Transverse colon (tissue), 4 donors: ENCODE measurements at regions not wholly inside any gene's neighbourhood (a gene's known extent, or its start where the extent isn't known, plus 50 kb on each side); places are given as distances from the start of the nearest gene placed in this dataset.

Source experiments
- DNase-seq: peaks from one replicate; pipeline ENCODE4 v3.0.0-alpha.2; 2019
- H3K27ac ChIP-seq, 4 donors: fragments of 200-600 bp; sonication (generic); 2 replicates each; pipeline ENCODE4 v1.5.1; 2016 to 2018; ENCODE audit warnings: inconsistent platforms in 4 of 4
- H3K27me3 ChIP-seq: fragments of 200-600 bp; sonication (generic); 2 replicates; pipeline ENCODE4 v1.5.1; 2017; ENCODE audit warnings: inconsistent platforms
- H3K36me3 ChIP-seq, 4 donors: fragments of 200-600 bp; sonication (generic); 2 replicates each; pipeline ENCODE4 v1.5.1; 2017 to 2019; ENCODE audit warnings: inconsistent platforms in 4 of 4
- H3K4me1 ChIP-seq, 4 donors: fragments of 200-600 bp; sonication (generic); 2 replicates each; pipeline ENCODE4 v1.5.1; 2017 to 2020; ENCODE audit warnings: inconsistent platforms in 4 of 4
- H3K4me3 ChIP-seq, 4 donors: fragments of 200-600 bp; sonication (generic); 1 replicate in 1 of 4; 2 replicates in 3 of 4; pipeline versions ENCODE4 v1.5.1 to v1.6.1; 2017 to 2019; ENCODE audit warnings: inconsistent platforms in 4 of 4
- H3K9me3 ChIP-seq, 2 donors: fragments of 200-600 bp; sonication (generic); 2 replicates each; pipeline ENCODE4 v1.5.1; 2017 to 2019; ENCODE audit warnings: inconsistent platforms in 2 of 2
- EP300 ChIP-seq: sonication (generic); formaldehyde crosslinking; IDR thresholded peaks from one replicate; pipeline ENCODE4 v1.6.1; 2017; ENCODE audit warnings: antibody characterized with exemption, low read depth
- POLR2A ChIP-seq: fragments of 450-650 bp; IDR thresholded peaks from one replicate; pipeline ENCODE4 v1.6.1; 2016; ENCODE audit warnings: antibody characterized with exemption, mild to moderate bottlenecking, moderate library complexity
- POLR2AphosphoS5 ChIP-seq, 3 donors: sonication (generic); formaldehyde crosslinking; IDR thresholded peaks; one replicate each; pipeline ENCODE4 v1.6.1; 2016; ENCODE audit warnings: antibody characterized with exemption in 3 of 3
- WGBS, 2 donors: methylation state at CpG; one replicate each; pipeline ENCODE4 v1.1.5; 2018; ENCODE audit warnings: low coverage in 1 of 2; 5-methylcytosine and 5-hydroxymethylcytosine counted together
- in situ Hi-C, 4 donors: fragments of 200-750 bp; cut with MboI; loops; one replicate each; pipeline versions ENCODE4 v1.15.0 to v1.15.1; 2017; ENCODE audit warnings: low sequenced_read_pairs in 3 of 4, low pct_ligation_motif_present in 1 of 4, low pct_unique_long_range_greater_than_20kb in 1 of 4
- intact Hi-C: fragments of 100-400 bp; cut with DNase I; formaldehyde crosslinking; loops from one replicate; pipeline ENCODE4 v1.15.1; 2023; ENCODE audit warnings: low total_unique reads
- TF ChIP-seq, protein P1 (sequence below), 5 experiments: fragments of 200-600 bp in 3 of 5; fragments of 450-650 bp in 2 of 5; sonication (generic) in 3 of 5; IDR thresholded peaks; 1 replicate in 2 of 5; 2 replicates in 3 of 5; pipeline ENCODE4 v1.5.1; 2016 to 2017; ENCODE audit warnings: antibody characterized with exemption in 5 of 5, inconsistent platforms in 3 of 5, mild to moderate bottlenecking in 2 of 5, moderate library complexity in 1 of 5

DNA sequence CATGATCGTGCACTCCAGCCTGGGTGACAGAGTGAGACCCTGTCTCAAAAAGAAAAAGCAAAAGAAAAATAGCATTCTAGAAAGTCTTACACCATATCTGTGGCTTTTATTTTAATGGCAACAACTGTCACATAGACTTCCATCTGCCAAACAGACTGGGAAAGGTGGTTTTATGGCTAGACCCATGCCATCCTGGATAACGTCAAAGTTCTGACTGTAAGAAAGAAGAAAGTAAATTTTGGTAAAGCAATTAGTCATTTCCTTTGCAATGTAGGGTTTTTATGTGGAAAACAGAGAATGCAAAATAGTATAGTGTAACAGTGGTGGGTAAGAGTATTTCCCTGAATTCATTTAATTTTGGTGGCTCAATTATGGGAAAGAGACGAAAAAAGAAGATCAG is 75.5 kb upstream of the BARX2 start:
- Histone ChIP-seq H3K4me3 (no peak overlapping the region), H3K9me3 (no peaks in the 10 kb centered on the region), H3K27ac (no peak overlapping the region), H3K27me3 (no peaks in the 10 kb centered on the region), H3K36me3 (no peaks in the 10 kb centered on the region), H3K4me1 (no peaks in the 10 kb centered on the region)
- in situ Hi-C loops (no loop called here), intact Hi-C loops (no loop called here)
- DNase-seq: no peak
- 71 to 81% methylated on average over 2 to 3 of the region's 3 CpGs for WGBS, 2 donors
- TF ChIP-seq POLR2AphosphoS5 (IDR thresholded peaks at IDR 0.05) (no peak), POLR2A (no peak), EP300 (no peak)
- TF ChIP-seq, protein P1, sequence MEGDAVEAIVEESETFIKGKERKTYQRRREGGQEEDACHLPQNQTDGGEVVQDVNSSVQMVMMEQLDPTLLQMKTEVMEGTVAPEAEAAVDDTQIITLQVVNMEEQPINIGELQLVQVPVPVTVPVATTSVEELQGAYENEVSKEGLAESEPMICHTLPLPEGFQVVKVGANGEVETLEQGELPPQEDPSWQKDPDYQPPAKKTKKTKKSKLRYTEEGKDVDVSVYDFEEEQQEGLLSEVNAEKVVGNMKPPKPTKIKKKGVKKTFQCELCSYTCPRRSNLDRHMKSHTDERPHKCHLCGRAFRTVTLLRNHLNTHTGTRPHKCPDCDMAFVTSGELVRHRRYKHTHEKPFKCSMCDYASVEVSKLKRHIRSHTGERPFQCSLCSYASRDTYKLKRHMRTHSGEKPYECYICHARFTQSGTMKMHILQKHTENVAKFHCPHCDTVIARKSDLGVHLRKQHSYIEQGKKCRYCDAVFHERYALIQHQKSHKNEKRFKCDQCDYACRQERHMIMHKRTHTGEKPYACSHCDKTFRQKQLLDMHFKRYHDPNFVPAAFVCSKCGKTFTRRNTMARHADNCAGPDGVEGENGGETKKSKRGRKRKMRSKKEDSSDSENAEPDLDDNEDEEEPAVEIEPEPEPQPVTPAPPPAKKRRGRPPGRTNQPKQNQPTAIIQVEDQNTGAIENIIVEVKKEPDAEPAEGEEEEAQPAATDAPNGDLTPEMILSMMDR (IDR thresholded peaks at IDR 0.05): no peak

DNA sequence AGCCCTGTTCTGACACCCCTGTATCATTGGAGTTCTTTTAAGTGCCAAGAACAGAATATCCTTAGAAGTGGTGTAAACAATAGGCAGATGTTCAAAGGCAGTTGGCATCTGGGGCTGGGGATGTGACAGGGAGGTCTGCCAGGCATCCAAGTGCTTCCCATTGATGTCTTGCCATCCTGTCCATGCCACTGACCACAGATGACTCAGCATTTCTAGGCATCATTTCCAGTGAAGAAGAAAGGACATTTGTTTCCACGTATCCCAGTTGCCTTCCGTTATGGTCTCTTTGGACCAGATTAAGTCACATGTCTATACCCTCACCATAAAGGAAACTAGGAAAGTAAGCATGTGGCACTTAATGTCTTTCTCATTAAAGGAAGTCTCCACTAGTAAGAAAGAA is 76.7 kb upstream of the BARX2 start:
- TF ChIP-seq POLR2AphosphoS5 (IDR thresholded peaks at IDR 0.05): no peak
- TF ChIP-seq, protein P1 (IDR thresholded peaks at IDR 0.05): no peak
- TF ChIP-seq POLR2A: no peak
- no peak for TF ChIP-seq EP300
- H3K4me1 ChIP-seq: no peaks in the 10 kb centered on the region
- intact Hi-C loops: no loop called here
- no peak overlapping the region for H3K27ac ChIP-seq
- H3K36me3 ChIP-seq: no peaks in the 10 kb centered on the region
- 77 to 82% methylated on average over 2 of the region's 2 CpGs for WGBS, 2 donors
- no peaks in the 10 kb centered on the region for H3K27me3 ChIP-seq
- in situ Hi-C loops: no loop called here
- no peak for DNase-seq
- no peaks in the 10 kb centered on the region for H3K9me3 ChIP-seq
- no peak overlapping the region for H3K4me3 ChIP-seq

DNA sequence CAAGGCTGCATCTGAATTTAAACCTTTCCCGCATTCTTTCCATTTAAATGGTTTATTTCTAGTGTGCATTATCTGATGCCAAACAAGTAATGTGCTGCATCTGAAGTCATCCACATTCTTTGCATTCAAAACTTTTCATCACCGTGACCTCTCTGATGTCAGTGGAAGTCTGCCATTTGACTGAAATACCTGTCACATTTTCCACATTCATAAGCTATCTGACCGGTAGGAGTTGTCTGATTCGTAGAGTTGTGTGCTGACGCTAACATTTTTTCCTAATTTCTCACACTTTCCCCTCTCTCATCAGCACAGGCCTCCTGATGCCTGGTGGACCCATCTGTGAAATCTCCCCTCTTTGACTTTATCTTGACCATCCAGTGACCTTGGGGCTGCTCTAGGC is 79.9 kb upstream of the BARX2 start:
- H3K9me3 ChIP-seq: no peaks in the 10 kb centered on the region
- in situ Hi-C loops: no loop called here
- DNase-seq: no peak
- WGBS, 2 donors: 83 to 91% methylated on average over 3 to 5 of the region's 5 CpGs
- H3K27ac ChIP-seq: no peak overlapping the region
- H3K36me3 ChIP-seq: no peaks in the 10 kb centered on the region
- intact Hi-C loops: no loop called here
- H3K4me3 ChIP-seq: no peak overlapping the region
- no peak for TF ChIP-seq POLR2AphosphoS5 (IDR thresholded peaks at IDR 0.05)
- TF ChIP-seq POLR2A: no peak
- TF ChIP-seq, protein P1 (IDR thresholded peaks at IDR 0.05): no peak
- no peak for TF ChIP-seq EP300
- H3K27me3 ChIP-seq: no peaks in the 10 kb centered on the region
- no peaks in the 10 kb centered on the region for H3K4me1 ChIP-seq

DNA sequence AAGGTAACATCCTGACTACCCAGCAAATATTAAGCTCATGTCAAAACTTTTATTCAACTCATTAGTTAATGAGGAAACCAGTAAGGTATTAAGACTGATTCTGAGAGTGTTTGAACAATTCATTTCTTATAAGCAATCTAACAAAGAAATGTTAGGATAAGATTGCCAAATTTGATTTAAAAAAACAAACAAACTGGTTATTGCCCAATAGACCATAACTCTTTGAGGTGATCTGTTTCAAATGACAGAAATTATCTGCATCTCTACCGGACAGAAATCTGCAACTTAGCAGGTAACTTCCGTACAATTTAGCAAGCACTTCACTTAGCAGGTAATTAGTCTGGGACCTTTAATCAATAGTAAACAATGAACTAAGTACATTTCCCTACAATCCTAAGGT is 82.9 kb upstream of the BARX2 start:
- Histone ChIP-seq H3K4me1 (no peaks in the 10 kb centered on the region), H3K4me3 (no peak overlapping the region), H3K27me3 (no peaks in the 10 kb centered on the region), H3K36me3 (no peaks in the 10 kb centered on the region), H3K27ac (no peak overlapping the region), H3K9me3 (no peaks in the 10 kb centered on the region)
- no peak for TF ChIP-seq POLR2AphosphoS5 (IDR thresholded peaks at IDR 0.05)
- TF ChIP-seq, protein P1 (IDR thresholded peaks at IDR 0.05): no peak
- no peak for TF ChIP-seq EP300
- TF ChIP-seq POLR2A: no peak
- 25 to 80% methylated on average over 1 to 2 of the region's 2 CpGs for whole genome bisulfite sequencing, 2 donors
- in situ Hi-C loops: no loop called here
- no peak for DNase-seq
- intact Hi-C loops: no loop called here
